WTC11 (cell line): ENCODE measurements at regions not wholly inside any gene's neighbourhood (a gene's known extent, or its start where the extent isn't known, plus 50 kb on each side); places are given as distances from the start of the nearest gene placed in this dataset.

Source experiments
- ATAC-seq: fragments of 200-7000 bp; cut with Tn5 transposase; 2 replicates; pipeline ENCODE4 v1.10.0; 2021; ENCODE audit warnings: mild to moderate bottlenecking, moderate library complexity
- CTCF ChIA-PET: fragments of 300-600 bp; sonication (Branson Sonifier 250); formaldehyde crosslinking; loops from one replicate; lab custom pipeline; 2021; ENCODE audit warnings: antibody characterized with exemption; lab: Charles Lee
- POLR2A ChIA-PET: fragments of 350-600 bp; sonication (Branson Sonifier 250); formaldehyde crosslinking; loops from one replicate; lab custom pipeline; 2021; ENCODE audit warnings: antibody characterized with exemption; lab: Charles Lee
- DNase-seq: peaks from one replicate; pipeline ENCODE4 v3.0.0; 2021; ENCODE audit warnings: low spot score
- H3K27ac Mint-ChIP-seq: 2 replicates; pipeline ENCODE4 v1.8.0; 2021; ENCODE audit warnings: mixed read lengths
- H3K27me3 Mint-ChIP-seq: 2 replicates; pipeline ENCODE4 v1.8.0; 2021; ENCODE audit warnings: low read depth, mild to moderate bottlenecking, moderate library complexity, mixed read lengths
- H3K36me3 Mint-ChIP-seq: 2 replicates; pipeline ENCODE4 v1.8.0; 2021; ENCODE audit warnings: mixed read lengths
- H3K4me1 Mint-ChIP-seq: 2 replicates; pipeline ENCODE4 v1.8.0; 2022; ENCODE audit warnings: mixed read lengths
- H3K4me3 Mint-ChIP-seq: 2 replicates; pipeline ENCODE4 v1.8.0; 2021; ENCODE audit warnings: mild to moderate bottlenecking, moderate library complexity, mixed read lengths
- H3K9me3 Mint-ChIP-seq: 2 replicates; pipeline ENCODE4 v1.8.0; 2021; ENCODE audit warnings: mixed read lengths
- ATF1 ChIP-seq: sonication (generic); formaldehyde crosslinking; IDR thresholded peaks from 2 replicates; pipeline ENCODE4 v1.8.1; 2023; ENCODE audit warnings: mild to moderate bottlenecking, moderate library complexity, missing genetic modification reagents
- ATF2 ChIP-seq: sonication (generic); formaldehyde crosslinking; IDR thresholded peaks from 2 replicates; pipeline ENCODE4 v1.8.1; 2022; ENCODE audit warnings: low read depth, missing genetic modification reagents, borderline replicate concordance
- ATF3 ChIP-seq: sonication (generic); formaldehyde crosslinking; conservative IDR thresholded peaks from 2 replicates; pipeline ENCODE4 v1.8.1; 2022; ENCODE audit warnings: mild to moderate bottlenecking, missing genetic modification reagents
- E2F5 ChIP-seq: sonication (generic); formaldehyde crosslinking; IDR thresholded peaks from 2 replicates; pipeline ENCODE4 v1.8.1; 2022; ENCODE audit warnings: mild to moderate bottlenecking, moderate library complexity, missing genetic modification reagents
- ERG ChIP-seq: fragments of 250-450 bp; sonication (Bioruptor Pico); IDR thresholded peaks from 2 replicates; pipeline ENCODE4 v1.8.0; 2021; ENCODE audit warnings: mild to moderate bottlenecking
- FOXK1 ChIP-seq: sonication (generic); formaldehyde crosslinking; IDR thresholded peaks from 2 replicates; pipeline ENCODE4 v1.8.0; 2022; ENCODE audit warnings: mild to moderate bottlenecking, moderate library complexity, missing genetic modification reagents
- GABPB1 ChIP-seq: sonication (generic); formaldehyde crosslinking; IDR thresholded peaks from 2 replicates; pipeline ENCODE4 v1.8.1; 2023; ENCODE audit warnings: mild to moderate bottlenecking, missing genetic modification reagents
- HMGA2 ChIP-seq: fragments of 250-450 bp; sonication (Bioruptor Pico); IDR thresholded peaks from 2 replicates; pipeline ENCODE4 v1.4.0; 2021; ENCODE audit warnings: mild to moderate bottlenecking, moderate library complexity
- IRF2 ChIP-seq: sonication (generic); formaldehyde crosslinking; IDR thresholded peaks from 2 replicates; pipeline ENCODE4 v1.8.0; 2022; ENCODE audit warnings: low read depth, missing genetic modification reagents, borderline replicate concordance
- KAT7 ChIP-seq: sonication (generic); formaldehyde crosslinking; IDR thresholded peaks from 2 replicates; pipeline ENCODE4 v1.8.1; 2023; ENCODE audit warnings: missing genetic modification reagents, mild to moderate bottlenecking, borderline replicate concordance
- MXD4 ChIP-seq: fragments of 250-450 bp; sonication (Bioruptor Pico); IDR thresholded peaks from 2 replicates; pipeline ENCODE4 v1.8.0; 2021; ENCODE audit warnings: mild to moderate bottlenecking, moderate library complexity, borderline replicate concordance
- MYBL2 ChIP-seq: sonication (generic); formaldehyde crosslinking; IDR thresholded peaks from 2 replicates; pipeline ENCODE4 v1.8.1; 2023; ENCODE audit warnings: mild to moderate bottlenecking, moderate library complexity, missing genetic modification reagents
- NR1H2 ChIP-seq: sonication (generic); formaldehyde crosslinking; IDR thresholded peaks from 2 replicates; pipeline ENCODE4 v1.9.0; 2021; ENCODE audit warnings: mild to moderate bottlenecking, moderate library complexity, missing genetic modification reagents
- PRDM15 ChIP-seq: sonication (generic); formaldehyde crosslinking; IDR thresholded peaks from 2 replicates; pipeline ENCODE4 v1.8.0; 2022; ENCODE audit warnings: missing genetic modification reagents
- RELA ChIP-seq: sonication (generic); formaldehyde crosslinking; IDR thresholded peaks from 2 replicates; pipeline ENCODE4 v1.8.1; 2022; ENCODE audit warnings: missing genetic modification reagents, mild to moderate bottlenecking, borderline replicate concordance
- TEAD4 ChIP-seq: sonication (generic); formaldehyde crosslinking; IDR thresholded peaks from 2 replicates; pipeline ENCODE4 v1.8.0; 2022; ENCODE audit warnings: mild to moderate bottlenecking, missing genetic modification reagents
- TP53 ChIP-seq: sonication (generic); formaldehyde crosslinking; IDR thresholded peaks from 2 replicates; pipeline ENCODE4 v1.8.1; 2023; ENCODE audit warnings: mild to moderate bottlenecking, missing genetic modification reagents
- ZNF232 ChIP-seq: sonication (generic); formaldehyde crosslinking; IDR thresholded peaks from 2 replicates; pipeline ENCODE4 v1.8.0; 2022; ENCODE audit warnings: mild to moderate bottlenecking, missing genetic modification reagents
- ZNF416 ChIP-seq: fragments of 250-450 bp; sonication (Bioruptor Pico); IDR thresholded peaks from 2 replicates; pipeline ENCODE4 v1.9.0; 2021; ENCODE audit warnings: mild to moderate bottlenecking, inconsistent platforms
- ZNF423 ChIP-seq: fragments of 250-450 bp; sonication (Bioruptor Pico); IDR thresholded peaks from 2 replicates; pipeline ENCODE4 v2.1.2; 2022; ENCODE audit warnings: mild to moderate bottlenecking, moderate library complexity
- ZNF671 ChIP-seq: fragments of 250-450 bp; sonication (Bioruptor Pico); IDR thresholded peaks from 2 replicates; pipeline ENCODE4 v1.8.0; 2021; ENCODE audit warnings: mild to moderate bottlenecking

GRCh38 chr4:161248880-161249279 is 914.9 kb downstream of the FSTL5 start (continued):
- TF ChIP-seq ERG (no peak), ATF2 (no peak), MYBL2 (CRISPR knock-in tag) (no peak), IRF2 (CRISPR knock-in tag) (no peak), ZNF232 (CRISPR knock-in tag) (no peak), MXD4 (no peak), HMGA2 (CRISPR knock-in tag) (no peak), E2F5 (CRISPR knock-in tag) (no peak)

- peaks cover 24% of the 10 kb centered on the region for H3K9me3 Mint-ChIP-seq
- ChIA-PET POLR2A (no interaction called here), CTCF (no interaction called here)
- no peak for TF ChIP-seq ZNF671 (CRISPR knock-in tag)
- no peak for TF ChIP-seq FOXK1
- TF ChIP-seq MYBL2 (CRISPR knock-in tag): no peak
- TF ChIP-seq GABPB1 (CRISPR knock-in tag): no peak
- no peak for TF ChIP-seq ZNF416 (CRISPR knock-in tag)
- TF ChIP-seq ZNF423 (CRISPR knock-in tag): no peak
- TF ChIP-seq KAT7: no peak
- no peak for TF ChIP-seq ATF3 (CRISPR knock-in tag)
- no peak for TF ChIP-seq TEAD4
- TF ChIP-seq NR1H2: no peak
- no peak for TF ChIP-seq RELA (CRISPR knock-in tag)
- no peak for TF ChIP-seq ATF1 (CRISPR knock-in tag)
- no peak for TF ChIP-seq TP53 (CRISPR knock-in tag)
- no peak for TF ChIP-seq PRDM15 (CRISPR knock-in tag)
- TF ChIP-seq ERG: no peak
- no peaks in the 10 kb centered on the region for H3K27me3 Mint-ChIP-seq
- no peak overlapping the region for H3K27ac Mint-ChIP-seq
- no peak overlapping the region for H3K4me3 Mint-ChIP-seq
- ATAC-seq: no peak
- H3K4me1 Mint-ChIP-seq: no peaks in the 10 kb centered on the region
- no peak for DNase-seq
- H3K36me3 Mint-ChIP-seq: no peaks in the 10 kb centered on the region; the same call in none of the 2 replicates
Observed at GRCh38 chr4:161247831-161248230, 916.0 kb downstream of the FSTL5 start.
